A549 (cell line): ENCODE measurements at regions not wholly inside any gene's neighbourhood (a gene's known extent, or its start where the extent isn't known, plus 50 kb on each side); places are given as distances from the start of the nearest gene placed in this dataset.

ENCODE experiments used
- ATAC-seq, 2 experiments: fragments of 200-7000 bp in 1 of 2; fragments of >200 bp in 1 of 2; cut with Nextera tagmentation in 1 of 2; cut with Tn5 transposase in 1 of 2; 3 replicates each; pipeline versions ENCODE4 v1.8.0 to v1.9.1; 2018 to 2020; ENCODE audit warnings: mild to moderate bottlenecking in 1 of 2, moderate library complexity in 1 of 2
- CTCF ChIA-PET: fragments of 300-600 bp; sonication (Branson Sonifier 250); formaldehyde crosslinking; extraction: SDS; loops from one replicate; lab custom pipeline; 2021; ENCODE audit warnings: antibody characterized with exemption, inconsistent platforms; lab: Yijun Ruan, JAX
- POLR2A ChIA-PET: fragments of 350-600 bp; formaldehyde crosslinking; extraction: SDS; loops from one replicate; lab custom pipeline; 2021; ENCODE audit warnings: antibody characterized with exemption, inconsistent platforms; lab: Yijun Ruan, JAX
- DNase-seq, 2 experiments: peaks; one replicate each; pipeline versions ENCODE4 v3.0.0 to v3.0.0-alpha.2; 2011 to 2016; ENCODE audit warnings: low read depth in 1 of 2, low spot score in 1 of 2
- FAIRE-seq: peaks from 2 replicates; lab custom pipeline; 2011; peaks lifted over from hg19 to GRCh38; lab: Jason Lieb, UNC
- H3K27ac ChIP-seq, 2 experiments: fragments of >200 bp; sonication (Bioruptor Twin); formaldehyde crosslinking; 3 replicates each; pipeline ENCODE4 v1.5.1; 2016 to 2017
- H3K4me1 ChIP-seq: fragments of >200 bp; sonication (Bioruptor Twin); formaldehyde crosslinking; 3 replicates; pipeline ENCODE4 v1.6.1; 2016
- H3K4me2 ChIP-seq: fragments of >200 bp; sonication (Bioruptor Twin); formaldehyde crosslinking; 3 replicates; pipeline ENCODE4 v1.6.1; 2016
- H3K4me3 ChIP-seq: fragments of >200 bp; sonication (Bioruptor Twin); formaldehyde crosslinking; 3 replicates; pipeline ENCODE4 v1.5.1; 2016
- H3K9me3 ChIP-seq: fragments of >200 bp; sonication (Bioruptor Twin); formaldehyde crosslinking; 3 replicates; pipeline ENCODE4 v1.6.1; 2016
- BCL3 ChIP-seq: fragments of >200 bp; sonication (Bioruptor Twin); formaldehyde crosslinking; IDR thresholded peaks from 3 replicates; pipeline ENCODE4 v1.6.1; 2016
- BHLHE40 ChIP-seq: IDR thresholded peaks from 2 replicates; pipeline ENCODE4 v1.6.1; 2012; ENCODE audit warnings: low read depth, low read length, inconsistent platforms
- CBX8 ChIP-seq: fragments of 200-600 bp; sonication (generic); IDR thresholded peaks from 2 replicates; pipeline ENCODE4 v1.6.1; 2016
- CEBPB ChIP-seq, 2 experiments: fragments of >200 bp in 1 of 2; sonication (Bioruptor Twin) in 1 of 2; formaldehyde crosslinking in 1 of 2; IDR thresholded peaks; 2 replicates each; pipeline ENCODE4 v1.6.1; 2012 to 2016
- CHD2 ChIP-seq: fragments of 150-350 bp; IDR thresholded peaks from 2 replicates; pipeline ENCODE4 v1.6.1; 2014; ENCODE audit warnings: low read length; ENCODE audit not compliant: partially characterized antibody
- CHD4 ChIP-seq: fragments of 200-600 bp; sonication (generic); IDR thresholded peaks from 2 replicates; pipeline ENCODE4 v1.6.1; 2016; ENCODE audit warnings: antibody characterized with exemption, mild to moderate bottlenecking, borderline replicate concordance
- EHMT2 ChIP-seq: fragments of 200-600 bp; sonication (generic); IDR thresholded peaks from 2 replicates; pipeline ENCODE4 v1.6.1; 2016; ENCODE audit warnings: antibody characterized with exemption, low read depth, mild to moderate bottlenecking, moderate library complexity
- ELK1 ChIP-seq: fragments of 150-350 bp; IDR thresholded peaks from 2 replicates; pipeline ENCODE4 v1.6.1; 2014; ENCODE audit warnings: low read depth, mild to moderate bottlenecking, low read length
- ESRRA ChIP-seq: fragments of 150-350 bp; IDR thresholded peaks from 2 replicates; pipeline ENCODE4 v1.6.1; 2014; ENCODE audit warnings: mild to moderate bottlenecking, low read length, borderline replicate concordance
- FOSB ChIP-seq: fragments of 250-450 bp; sonication (Bioruptor Pico); IDR thresholded peaks from 2 replicates; pipeline ENCODE4 v1.5.0; 2020; ENCODE audit warnings: mild to moderate bottlenecking, moderate library complexity
- FOSL2 ChIP-seq, 2 experiments: fragments of 450-650 bp in 1 of 2; fragments of >200 bp in 1 of 2; sonication (Bioruptor Twin) in 1 of 2; formaldehyde crosslinking; IDR thresholded peaks; 2 replicates each; pipeline versions ENCODE4 v1.5.0 to v1.6.1; 2016 to 2020; ENCODE audit warnings: mild to moderate bottlenecking in 1 of 2, moderate library complexity in 1 of 2
- FOXS1 ChIP-seq: fragments of 250-450 bp; sonication (Bioruptor Pico); IDR thresholded peaks from 2 replicates; pipeline ENCODE4 v1.5.0; 2020; ENCODE audit warnings: mild to moderate bottlenecking, moderate library complexity
- GATA3 ChIP-seq: IDR thresholded peaks from 2 replicates; pipeline ENCODE4 v1.6.1; 2012; ENCODE audit warnings: borderline replicate concordance
- HDAC2 ChIP-seq: fragments of 200-600 bp; sonication (generic); IDR thresholded peaks from 2 replicates; pipeline ENCODE4 v1.6.1; 2016
- HEYL ChIP-seq: fragments of 250-450 bp; sonication (Bioruptor Pico); IDR thresholded peaks from 2 replicates; pipeline ENCODE4 v1.8.0; 2021; ENCODE audit warnings: mild to moderate bottlenecking, moderate library complexity
- HOXA7 ChIP-seq: fragments of 250-450 bp; sonication (Bioruptor Pico); IDR thresholded peaks from 2 replicates; pipeline ENCODE4 v1.5.0; 2020; ENCODE audit warnings: mild to moderate bottlenecking, moderate library complexity
- JUN ChIP-seq, 2 experiments: fragments of >200 bp; sonication (Bioruptor Twin); formaldehyde crosslinking; IDR thresholded peaks; 2 replicates in 1 of 2; 3 replicates in 1 of 2; pipeline ENCODE4 v1.6.1; 2016 to 2017
- JUNB ChIP-seq: fragments of >200 bp; sonication (Bioruptor Twin); formaldehyde crosslinking; IDR thresholded peaks from 2 replicates; pipeline ENCODE4 v1.6.1; 2016
- NFE2L2 ChIP-seq: fragments of 150-350 bp; conservative IDR thresholded peaks from 2 replicates; pipeline ENCODE4 v1.6.1; 2014; ENCODE audit warnings: low read length
- NR3C1 ChIP-seq: fragments of >200 bp; sonication (Bioruptor Twin); formaldehyde crosslinking; IDR thresholded peaks from 3 replicates; pipeline ENCODE4 v1.6.1; 2017
- PHF8 ChIP-seq: fragments of 200-600 bp; sonication (generic); IDR thresholded peaks from 2 replicates; pipeline ENCODE4 v1.6.1; 2016; ENCODE audit warnings: low read depth, mild to moderate bottlenecking, antibody characterized with exemption, moderate library complexity, borderline replicate concordance
- RAD21 ChIP-seq, 2 experiments: fragments of >200 bp in 1 of 2; sonication (Bioruptor Twin) in 1 of 2; formaldehyde crosslinking in 1 of 2; IDR thresholded peaks in 1 of 2; conservative IDR thresholded peaks in 1 of 2; 2 replicates in 1 of 2; 3 replicates in 1 of 2; pipeline ENCODE4 v1.6.1; 2012 to 2018; ENCODE audit warnings: inconsistent platforms in 1 of 2
- RARB ChIP-seq: fragments of 250-450 bp; sonication (Bioruptor Pico); IDR thresholded peaks from 2 replicates; pipeline ENCODE4 v1.8.0; 2021; ENCODE audit warnings: mild to moderate bottlenecking, moderate library complexity
- RNF2 ChIP-seq: fragments of 200-600 bp; sonication (generic); IDR thresholded peaks from 2 replicates; pipeline ENCODE4 v1.6.1; 2016; ENCODE audit warnings: low read depth, mild to moderate bottlenecking, antibody characterized with exemption, moderate library complexity, borderline replicate concordance
- SMC3 ChIP-seq: fragments of >200 bp; sonication (Bioruptor Twin); formaldehyde crosslinking; IDR thresholded peaks from 3 replicates; pipeline ENCODE4 v1.6.1; 2018; ENCODE audit warnings: inconsistent platforms
- TFCP2L1 ChIP-seq: fragments of 250-450 bp; sonication (Bioruptor Pico); IDR thresholded peaks from 2 replicates; pipeline ENCODE4 v1.5.0; 2021; ENCODE audit warnings: mild to moderate bottlenecking
- TP53 ChIP-seq: fragments of 250-450 bp; sonication (Bioruptor Pico); IDR thresholded peaks from 2 replicates; pipeline ENCODE4 v1.5.0; 2021; ENCODE audit warnings: mild to moderate bottlenecking, moderate library complexity
- ZFP36 ChIP-seq: fragments of 450-650 bp; IDR thresholded peaks from 2 replicates; pipeline ENCODE4 v1.6.1; 2014; ENCODE audit warnings: borderline replicate concordance; ENCODE audit not compliant: partially characterized antibody
- ZNF302 ChIP-seq: fragments of 250-450 bp; sonication (Bioruptor Pico); IDR thresholded peaks from 2 replicates; pipeline ENCODE4 v1.9.0; 2021; ENCODE audit warnings: inconsistent platforms, mild to moderate bottlenecking, moderate library complexity
- WGBS: methylation state at CpG from one replicate; pipeline ENCODE4 v1.1.6; 2017; ENCODE audit errors: missing lambda C conversion rate; 5-methylcytosine and 5-hydroxymethylcytosine counted together
- TF ChIP-seq, protein P1 (sequence below): fragments of 250-450 bp; sonication (Bioruptor Pico); IDR thresholded peaks from 2 replicates; pipeline ENCODE4 v1.5.0; 2020; ENCODE audit warnings: low read depth, mild to moderate bottlenecking, moderate library complexity
- TF ChIP-seq, protein P2 (sequence below): fragments of >200 bp; sonication (Bioruptor Twin); formaldehyde crosslinking; IDR thresholded peaks from 3 replicates; pipeline ENCODE4 v1.5.1; 2016

- Histone ChIP-seq H3K27ac (peak overlapping the region; percentile 51 to 68), H3K4me2 (peak overlapping the region; percentile 75), H3K4me1 (peaks cover 38% of the 10 kb centered on the region), H3K4me3 (peak overlapping the region; percentile 2; the same call in 1 of the 3 replicates)
- DNase-seq = peak; percentile 8 to 70
- CTCF ChIA-PET = no interaction called here
- POLR2A ChIA-PET = no interaction called here
- 4% methylated on average over 4 of the region's 4 CpGs for WGBS
- ATAC-seq = peak; percentile 89 to 94
- TF ChIP-seq HOXA7 (CRISPR knock-in tag) = no peak
- no peak for TF ChIP-seq NR3C1
- TF ChIP-seq RAD21 (conservative IDR thresholded peaks at IDR 0.05 in 1 of 2, IDR thresholded peaks at IDR 0.05 in 1 of 2) = peak in 1 of 2 experiments; percentile 25; a peak in 1 of 5 replicates
- no peak for TF ChIP-seq TP53 (CRISPR knock-in tag)
- TF ChIP-seq JUNB = peak; percentile 83
- TF ChIP-seq CBX8 = no peak
- no peak for TF ChIP-seq TFCP2L1 (CRISPR knock-in tag)
- no peak for TF ChIP-seq FOXS1 (CRISPR knock-in tag)
- TF ChIP-seq BCL3 = no peak
- TF ChIP-seq ZFP36 = no peak
- no peak for TF ChIP-seq BHLHE40
- peak in 1 of 2 experiments; percentile 59; a peak in 1 of 5 replicates for TF ChIP-seq JUN (IDR thresholded peaks at IDR 0.05)
- no peak for TF ChIP-seq HDAC2
- TF ChIP-seq NFE2L2 = no peak
- no peak for TF ChIP-seq RNF2
- peak in 1 of 2 experiments; percentile 21; a peak in 1 of 4 replicates for TF ChIP-seq CEBPB (IDR thresholded peaks at IDR 0.05)
- no peak for TF ChIP-seq PHF8
- no peak for TF ChIP-seq CHD4
- no peak for TF ChIP-seq EHMT2
- TF ChIP-seq ESRRA = no peak
- TF ChIP-seq FOSL2 (IDR thresholded peaks at IDR 0.05) = peak; percentile 41; the same call in 1 of the 2 replicates
- peak; percentile 89 for TF ChIP-seq FOSL2 (CRISPR knock-in tag; IDR thresholded peaks at IDR 0.05)
- TF ChIP-seq, protein P1, sequence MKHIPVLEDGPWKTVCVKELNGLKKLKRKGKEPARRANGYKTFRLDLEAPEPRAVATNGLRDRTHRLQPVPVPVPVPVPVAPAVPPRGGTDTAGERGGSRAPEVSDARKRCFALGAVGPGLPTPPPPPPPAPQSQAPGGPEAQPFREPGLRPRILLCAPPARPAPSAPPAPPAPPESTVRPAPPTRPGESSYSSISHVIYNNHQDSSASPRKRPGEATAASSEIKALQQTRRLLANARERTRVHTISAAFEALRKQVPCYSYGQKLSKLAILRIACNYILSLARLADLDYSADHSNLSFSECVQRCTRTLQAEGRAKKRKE (CRISPR knock-in tag) = no peak
- TF ChIP-seq GATA3 = peak; percentile 60; the same call in 1 of the 2 replicates
- TF ChIP-seq HEYL (CRISPR knock-in tag) = no peak
- TF ChIP-seq, all 56 proteins: peak for 6
- peak; percentile 65 for FAIRE-seq
- no peaks in the 10 kb centered on the region for H3K9me3 ChIP-seq
Measured at GRCh38 chr5:91794856-91795548, 411.9 kb upstream of the ARRDC3 start.

DNA sequence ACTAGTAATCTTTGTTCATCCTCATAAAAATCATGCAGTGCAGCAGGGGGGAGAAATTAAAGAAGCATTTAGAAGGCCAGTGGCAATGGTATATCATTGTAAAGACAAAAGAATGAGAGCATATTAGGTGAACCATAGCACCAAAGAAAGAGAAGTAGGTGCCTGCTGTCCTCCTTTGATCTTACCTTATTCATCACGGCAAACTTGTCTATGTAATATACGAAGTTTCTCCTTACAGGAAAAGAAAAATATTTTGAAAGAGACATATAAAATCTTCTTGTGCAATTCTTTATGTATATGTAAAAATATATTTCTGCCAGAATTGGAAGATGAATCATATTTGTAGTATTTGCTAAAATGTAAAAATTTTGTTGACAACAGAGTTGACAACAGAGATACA, 411.3 kb upstream of the ARRDC3 start:
- ChIA-PET POLR2A (no interaction called here), CTCF (no interaction called here)
- Histone ChIP-seq H3K27ac (peak overlapping the region; percentile 44 to 63; a peak in 5 of 6 replicates), H3K4me3 (peak overlapping the region; percentile 2; the same call in 1 of the 3 replicates), H3K9me3 (no peaks in the 10 kb centered on the region), H3K4me1 (peaks cover 38% of the 10 kb centered on the region), H3K4me2 (peak overlapping the region; percentile 75)
- WGBS = 10% methylated on average over 2 of the region's 2 CpGs
- no peak for DNase-seq
- FAIRE-seq = no peak
- TF ChIP-seq ZNF302 (CRISPR knock-in tag) (no peak), RARB (CRISPR knock-in tag) (no peak), NFE2L2 (no peak), CEBPB (IDR thresholded peaks at IDR 0.05) (no peak), EHMT2 (no peak), SMC3 (no peak), TP53 (CRISPR knock-in tag) (no peak), FOSB (no peak), CBX8 (no peak), CHD2 (no peak), ELK1 (no peak), FOSL2 (IDR thresholded peaks at IDR 0.05) (no peak), FOSL2 (CRISPR knock-in tag; IDR thresholded peaks at IDR 0.05) (no peak)
- TF ChIP-seq, protein P2, sequence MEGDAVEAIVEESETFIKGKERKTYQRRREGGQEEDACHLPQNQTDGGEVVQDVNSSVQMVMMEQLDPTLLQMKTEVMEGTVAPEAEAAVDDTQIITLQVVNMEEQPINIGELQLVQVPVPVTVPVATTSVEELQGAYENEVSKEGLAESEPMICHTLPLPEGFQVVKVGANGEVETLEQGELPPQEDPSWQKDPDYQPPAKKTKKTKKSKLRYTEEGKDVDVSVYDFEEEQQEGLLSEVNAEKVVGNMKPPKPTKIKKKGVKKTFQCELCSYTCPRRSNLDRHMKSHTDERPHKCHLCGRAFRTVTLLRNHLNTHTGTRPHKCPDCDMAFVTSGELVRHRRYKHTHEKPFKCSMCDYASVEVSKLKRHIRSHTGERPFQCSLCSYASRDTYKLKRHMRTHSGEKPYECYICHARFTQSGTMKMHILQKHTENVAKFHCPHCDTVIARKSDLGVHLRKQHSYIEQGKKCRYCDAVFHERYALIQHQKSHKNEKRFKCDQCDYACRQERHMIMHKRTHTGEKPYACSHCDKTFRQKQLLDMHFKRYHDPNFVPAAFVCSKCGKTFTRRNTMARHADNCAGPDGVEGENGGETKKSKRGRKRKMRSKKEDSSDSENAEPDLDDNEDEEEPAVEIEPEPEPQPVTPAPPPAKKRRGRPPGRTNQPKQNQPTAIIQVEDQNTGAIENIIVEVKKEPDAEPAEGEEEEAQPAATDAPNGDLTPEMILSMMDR = no peak
- ATAC-seq = peak in 1 of 2 experiments; percentile 58; a peak in 3 of 6 replicates
